Thoracic aorta (tissue), 2 donors: ENCODE measurements at regions not wholly inside any gene's neighbourhood (a gene's known extent, or its start where the extent isn't known, plus 50 kb on each side); places are given as distances from the start of the nearest gene placed in this dataset.

Source experiments
- ATAC-seq: fragments of 150-250 bp; one replicate; pipeline ENCODE4 v1.8.0; 2017; ENCODE audit warnings: low read depth; ENCODE audit not compliant: insufficient number of reproducible peaks, low FRiP score
- DNase-seq: peaks from one replicate; pipeline ENCODE4 v3.0.0-alpha.2; 2020; ENCODE audit warnings: low spot score
- H3K27ac ChIP-seq, 2 donors: fragments of 200-600 bp; sonication (generic); 1 replicate in 1 of 2; 2 replicates in 1 of 2; pipeline ENCODE4 v1.5.1; 2016; ENCODE audit warnings: mild to moderate bottlenecking in 2 of 2, moderate library complexity in 2 of 2
- H3K27me3 ChIP-seq: fragments of 200-600 bp; sonication (generic); replicated peaks from 2 replicates; pipeline ENCODE4 v1.6.0; 2016; ENCODE audit warnings: mild to moderate bottlenecking; ENCODE audit not compliant: insufficient read depth
- H3K36me3 ChIP-seq: fragments of 200-600 bp; sonication (generic); one replicate; pipeline ENCODE4 v1.5.1; 2016
- H3K4me1 ChIP-seq, 2 donors: fragments of 200-600 bp; sonication (generic); 1 replicate in 1 of 2; 2 replicates in 1 of 2; pipeline versions ENCODE4 v1.5.1 to v1.6.0; 2016; ENCODE audit warnings: low read depth in 2 of 2, mild to moderate bottlenecking in 1 of 2; ENCODE audit not compliant: control insufficient read depth in 1 of 2
- H3K4me3 ChIP-seq: fragments of 200-600 bp; sonication (generic); 2 replicates; pipeline ENCODE4 v1.5.1; 2016; ENCODE audit warnings: mild to moderate bottlenecking
- H3K9me3 ChIP-seq: fragments of 200-600 bp; sonication (generic); 2 replicates; pipeline ENCODE4 v1.5.1; 2016
- TF ChIP-seq, protein P1 (sequence below): fragments of 200-600 bp; sonication (generic); IDR thresholded peaks from one replicate; pipeline ENCODE4 v1.5.1; 2019; ENCODE audit warnings: antibody characterized with exemption

DNA sequence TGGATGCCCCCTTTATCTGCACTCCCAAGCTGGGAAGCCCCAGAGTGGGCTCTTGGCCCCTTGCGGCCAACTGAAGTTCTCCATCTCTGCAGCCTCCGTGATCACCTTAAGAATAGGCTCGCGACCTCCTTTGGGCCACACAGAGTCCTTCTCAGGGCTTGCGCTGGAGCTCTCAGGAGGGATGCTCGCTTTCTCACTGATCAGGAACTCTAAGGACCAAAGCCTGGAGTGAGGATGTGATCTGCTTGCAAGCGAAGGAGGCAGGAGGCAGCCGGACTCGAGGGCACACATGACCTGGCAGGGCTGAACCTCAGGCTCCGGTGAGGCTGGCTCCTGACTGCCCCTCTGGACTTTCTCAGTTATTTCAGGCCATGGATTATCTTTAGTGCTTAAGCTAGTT, 192.1 kb upstream of the MKI67 start:
- no peaks in the 10 kb centered on the region for H3K4me1 ChIP-seq
- TF ChIP-seq, protein P1, sequence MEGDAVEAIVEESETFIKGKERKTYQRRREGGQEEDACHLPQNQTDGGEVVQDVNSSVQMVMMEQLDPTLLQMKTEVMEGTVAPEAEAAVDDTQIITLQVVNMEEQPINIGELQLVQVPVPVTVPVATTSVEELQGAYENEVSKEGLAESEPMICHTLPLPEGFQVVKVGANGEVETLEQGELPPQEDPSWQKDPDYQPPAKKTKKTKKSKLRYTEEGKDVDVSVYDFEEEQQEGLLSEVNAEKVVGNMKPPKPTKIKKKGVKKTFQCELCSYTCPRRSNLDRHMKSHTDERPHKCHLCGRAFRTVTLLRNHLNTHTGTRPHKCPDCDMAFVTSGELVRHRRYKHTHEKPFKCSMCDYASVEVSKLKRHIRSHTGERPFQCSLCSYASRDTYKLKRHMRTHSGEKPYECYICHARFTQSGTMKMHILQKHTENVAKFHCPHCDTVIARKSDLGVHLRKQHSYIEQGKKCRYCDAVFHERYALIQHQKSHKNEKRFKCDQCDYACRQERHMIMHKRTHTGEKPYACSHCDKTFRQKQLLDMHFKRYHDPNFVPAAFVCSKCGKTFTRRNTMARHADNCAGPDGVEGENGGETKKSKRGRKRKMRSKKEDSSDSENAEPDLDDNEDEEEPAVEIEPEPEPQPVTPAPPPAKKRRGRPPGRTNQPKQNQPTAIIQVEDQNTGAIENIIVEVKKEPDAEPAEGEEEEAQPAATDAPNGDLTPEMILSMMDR, result no peak
- DNase-seq (no peak), ATAC-seq (no peak)
- no peaks in the 10 kb centered on the region for H3K27me3 ChIP-seq
- no peak overlapping the region for H3K4me3 ChIP-seq
- H3K36me3 ChIP-seq, result no peaks in the 10 kb centered on the region
- no peaks in the 10 kb centered on the region for H3K9me3 ChIP-seq
- H3K27ac ChIP-seq, result no peak overlapping the region

DNA sequence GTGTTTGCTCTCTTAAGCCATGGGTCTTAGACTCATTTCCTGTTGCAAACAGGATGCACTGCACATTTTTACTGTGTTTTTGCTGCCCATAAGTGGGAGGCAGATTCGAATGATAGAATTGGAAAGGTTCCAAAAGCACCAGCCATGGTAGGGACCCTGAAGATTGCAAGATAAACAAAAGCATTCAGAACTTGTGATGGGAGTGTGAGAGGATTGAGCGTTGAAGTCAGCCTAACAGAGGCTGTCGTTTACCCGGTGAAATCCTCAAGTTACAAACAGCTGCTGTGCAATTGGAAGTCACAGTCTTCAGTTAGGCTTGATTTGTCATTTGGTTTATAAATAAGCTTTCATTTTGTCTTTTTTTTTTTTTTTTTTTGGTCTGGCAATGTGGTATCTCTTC, 192.7 kb upstream of the MKI67 start:
- H3K4me3 ChIP-seq, result no peak overlapping the region
- TF ChIP-seq, protein P1, result no peak
- no peaks in the 10 kb centered on the region for H3K36me3 ChIP-seq
- H3K4me1 ChIP-seq, result no peaks in the 10 kb centered on the region
- ATAC-seq (no peak), DNase-seq (no peak)
- no peak overlapping the region for H3K27ac ChIP-seq
- H3K27me3 ChIP-seq, result no peaks in the 10 kb centered on the region
- no peaks in the 10 kb centered on the region for H3K9me3 ChIP-seq

DNA sequence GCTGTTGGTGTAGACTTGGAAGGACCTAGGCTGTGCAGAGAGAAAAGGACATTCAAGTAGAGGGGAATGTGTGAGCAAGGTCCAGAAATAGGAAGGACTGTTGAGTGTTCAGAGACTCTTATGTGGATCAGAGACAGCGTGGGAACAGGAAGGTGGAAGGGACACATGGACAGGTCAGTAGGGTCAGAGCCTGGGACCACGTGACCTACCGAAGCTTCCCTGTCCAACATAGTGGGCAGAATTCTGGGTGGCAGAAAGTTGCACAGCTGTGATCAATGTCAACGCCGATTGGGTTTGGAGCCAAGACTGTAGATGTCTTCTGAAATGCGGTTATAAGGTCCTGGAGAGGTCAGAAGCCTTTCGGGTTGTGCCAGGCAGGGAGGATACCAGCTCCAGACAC, 195.9 kb upstream of the MKI67 start:
- H3K27ac ChIP-seq, result no peak overlapping the region
- no peak overlapping the region for H3K4me3 ChIP-seq
- no peak for ATAC-seq
- TF ChIP-seq, protein P1, result no peak
- H3K9me3 ChIP-seq, result no peaks in the 10 kb centered on the region
- no peaks in the 10 kb centered on the region for H3K27me3 ChIP-seq
- no peaks in the 10 kb centered on the region for H3K36me3 ChIP-seq
- H3K4me1 ChIP-seq, result no peaks in the 10 kb centered on the region
- no peak for DNase-seq

DNA sequence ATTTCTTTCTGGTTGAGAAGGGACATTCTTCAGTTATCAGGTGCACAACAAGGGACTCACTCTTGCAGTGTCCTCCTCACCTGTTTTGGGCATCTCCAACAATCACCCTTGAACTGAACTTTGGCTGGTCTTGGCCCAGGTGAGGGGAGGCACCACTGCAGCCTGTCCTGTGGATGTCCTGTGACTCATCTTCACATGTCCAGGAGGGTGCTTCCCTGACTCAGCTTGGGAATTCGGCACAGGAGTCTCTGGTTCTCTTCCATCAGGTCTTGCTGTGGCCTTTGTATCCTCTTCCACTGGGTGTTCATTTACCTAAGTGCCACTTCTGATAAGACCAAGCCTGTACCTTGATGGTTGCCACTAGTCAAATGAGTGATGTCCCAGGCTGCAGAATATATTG, 196.7 kb upstream of the MKI67 start:
- Histone ChIP-seq H3K36me3 (no peaks in the 10 kb centered on the region), H3K9me3 (no peaks in the 10 kb centered on the region), H3K4me1 (no peaks in the 10 kb centered on the region), H3K27ac (no peak overlapping the region), H3K4me3 (no peak overlapping the region), H3K27me3 (no peaks in the 10 kb centered on the region)
- TF ChIP-seq, protein P1, result no peak
- DNase-seq (no peak), ATAC-seq (no peak)

DNA sequence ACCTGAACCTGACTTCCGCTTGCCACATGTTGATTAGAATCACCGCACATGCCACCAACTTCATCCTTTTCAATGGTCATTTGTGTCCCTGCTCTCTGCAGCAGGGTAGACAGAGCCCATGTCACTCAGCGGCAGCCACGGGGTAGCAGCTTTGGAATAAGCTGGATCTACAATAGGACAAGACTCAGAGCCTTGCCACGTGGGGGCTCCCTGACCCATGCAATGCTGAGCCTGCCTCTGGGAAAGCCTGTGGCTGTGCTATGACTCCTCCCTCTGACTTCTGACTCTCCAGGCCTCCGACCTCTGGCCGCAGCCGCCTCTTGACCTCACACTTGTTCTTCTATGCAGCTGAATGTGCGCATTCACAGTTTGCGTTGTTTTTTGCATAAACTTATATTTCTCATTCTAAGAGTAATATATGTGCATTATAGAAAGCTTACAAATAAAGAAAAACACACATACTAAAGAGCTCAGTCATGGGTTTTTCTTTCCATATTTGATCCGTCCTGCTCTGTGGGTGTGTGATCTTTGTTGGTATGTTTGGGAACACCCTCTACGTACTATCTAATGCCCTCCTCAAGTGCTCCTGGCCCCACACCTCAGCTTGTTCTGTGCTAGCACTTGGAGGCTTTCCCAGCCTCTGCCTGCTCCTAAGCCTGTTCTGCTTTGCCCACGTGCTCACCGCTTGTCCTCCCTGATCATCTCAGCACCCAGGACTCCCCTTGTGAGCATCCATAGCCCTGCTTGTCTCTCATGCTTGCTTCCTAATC, 198.0 kb upstream of the MKI67 start:
- H3K4me3 ChIP-seq, result no peak overlapping the region
- no peaks in the 10 kb centered on the region for H3K36me3 ChIP-seq
- DNase-seq (no peak), ATAC-seq (no peak)
- H3K27ac ChIP-seq, result no peak overlapping the region
- TF ChIP-seq, protein P1, result no peak
- no peaks in the 10 kb centered on the region for H3K4me1 ChIP-seq
- H3K27me3 ChIP-seq, result no peaks in the 10 kb centered on the region
- no peaks in the 10 kb centered on the region for H3K9me3 ChIP-seq
